CD8-positive, alpha-beta memory T cell (primary cell): ENCODE measurements at regions not wholly inside any gene's neighbourhood (a gene's known extent, or its start where the extent isn't known, plus 50 kb on each side); places are given as distances from the start of the nearest gene placed in this dataset.

Experiments
- CTCF ChIA-PET: fragments of 350-600 bp; sonication (Branson Sonifier 250); formaldehyde crosslinking; loops from one replicate; lab custom pipeline; 2021; ENCODE audit warnings: antibody characterized with exemption; lab: Charles Lee
- POLR2A ChIA-PET: fragments of 350-600 bp; sonication (Branson Sonifier 250); formaldehyde crosslinking; loops from one replicate; lab custom pipeline; 2021; ENCODE audit warnings: antibody characterized with exemption; lab: Charles Lee
- DNase-seq, 5 donors: peaks; one replicate each; pipeline versions ENCODE4 v3.0.0 to v3.0.0-alpha.2; 2020 to 2022; ENCODE audit warnings: mixed read lengths in 1 of 5
- H3K27ac ChIP-seq: one replicate; pipeline ENCODE4 v1.7.0; 2013; ENCODE audit warnings: low read depth, mild to moderate bottlenecking, low read length, moderate library complexity
- H3K27me3 ChIP-seq: 2 replicates; pipeline ENCODE4 v1.7.0; 2013; ENCODE audit warnings: low read length, mild to moderate bottlenecking; ENCODE audit not compliant: insufficient read depth, poor library complexity, severe bottlenecking
- H3K36me3 ChIP-seq: 2 replicates; pipeline ENCODE4 v1.7.0; 2013; ENCODE audit warnings: mild to moderate bottlenecking, low read length, moderate library complexity; ENCODE audit not compliant: insufficient read depth
- H3K4me1 ChIP-seq: 2 replicates; pipeline ENCODE4 v1.7.0; 2013; ENCODE audit warnings: mild to moderate bottlenecking, low read length, moderate library complexity; ENCODE audit not compliant: insufficient read depth
- H3K4me3 ChIP-seq: 2 replicates; pipeline ENCODE4 v1.7.0; 2013; ENCODE audit warnings: mild to moderate bottlenecking, low read length
- H3K9me3 ChIP-seq: 2 replicates; pipeline ENCODE4 v1.7.0; 2013; ENCODE audit warnings: mild to moderate bottlenecking, low read length
- H3K27ac Mint-ChIP-seq, 8 donors: one replicate each; pipeline ENCODE4 v1.8.0; 2020 to 2021; ENCODE audit warnings: mixed read lengths in 8 of 8, mild to moderate bottlenecking in 6 of 8, inconsistent platforms in 3 of 8, moderate library complexity in 3 of 8
- H3K27me3 Mint-ChIP-seq, 2 donors: one replicate each; pipeline ENCODE4 v1.8.0; 2020 to 2021; ENCODE audit warnings: mixed read lengths in 2 of 2, mild to moderate bottlenecking in 1 of 2, moderate library complexity in 1 of 2
- H3K36me3 Mint-ChIP-seq, 3 donors: one replicate each; pipeline ENCODE4 v1.8.0; 2020 to 2021; ENCODE audit warnings: mixed read lengths in 3 of 3, inconsistent platforms in 1 of 3, mild to moderate bottlenecking in 1 of 3
- H3K4me1 Mint-ChIP-seq, 3 donors: one replicate each; pipeline ENCODE4 v1.8.0; 2020 to 2021; ENCODE audit warnings: mixed read lengths in 3 of 3, inconsistent platforms in 1 of 3, mild to moderate bottlenecking in 1 of 3
- H3K4me3 Mint-ChIP-seq, 7 donors: one replicate each; pipeline ENCODE4 v1.8.0; 2020 to 2021; ENCODE audit warnings: mixed read lengths in 7 of 7, mild to moderate bottlenecking in 6 of 7, moderate library complexity in 4 of 7, inconsistent platforms in 2 of 7
- H3K9me3 Mint-ChIP-seq, 5 donors: one replicate each; pipeline ENCODE4 v1.8.0; 2020 to 2022; ENCODE audit warnings: mixed read lengths in 5 of 5, mild to moderate bottlenecking in 3 of 5, moderate library complexity in 2 of 5, inconsistent platforms in 1 of 5

DNA sequence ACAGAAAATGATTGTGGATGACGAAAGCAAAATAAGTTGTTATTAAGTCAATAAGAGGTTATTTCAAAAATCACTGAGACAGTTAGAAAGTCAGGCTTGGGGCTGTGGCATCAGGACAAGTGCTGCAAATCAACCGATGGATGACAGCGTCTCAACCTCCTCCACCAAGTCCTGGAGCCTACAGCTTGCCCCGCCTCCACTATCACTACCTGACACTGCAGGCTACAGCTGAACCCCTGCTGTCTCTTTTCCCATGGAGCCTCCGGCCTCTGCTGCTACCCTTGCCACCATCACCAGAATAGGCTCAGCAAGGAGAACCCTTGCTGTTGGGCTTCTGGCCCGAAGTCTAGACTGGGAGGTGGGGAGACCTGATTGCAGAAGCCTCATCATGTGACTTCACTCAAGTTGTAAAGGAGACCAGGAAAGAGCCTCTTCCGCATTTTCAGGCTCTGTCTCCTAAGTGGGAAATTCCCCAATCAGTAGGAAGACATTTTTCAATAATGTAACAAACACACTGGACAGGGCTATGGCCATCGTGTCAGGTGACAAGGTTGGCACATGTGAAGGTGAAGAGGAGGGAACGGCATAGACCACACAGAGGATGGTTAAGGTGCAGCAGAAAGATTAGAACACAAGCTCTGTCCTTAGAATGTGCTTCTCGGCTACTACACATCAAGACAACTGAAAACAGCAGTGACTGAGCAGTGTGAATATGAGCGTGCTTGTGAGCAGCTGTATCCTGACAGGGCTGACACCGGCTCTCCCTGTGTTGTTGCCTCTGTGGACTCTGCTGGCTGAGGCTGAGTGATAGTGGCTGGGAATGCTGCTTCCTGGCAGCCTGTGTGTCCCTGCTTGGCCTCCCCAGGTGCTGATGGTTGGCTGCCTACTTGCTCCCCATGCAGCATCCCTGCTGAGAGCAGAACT, 660.7 kb downstream of the PTPRU start:
- Histone ChIP-seq H3K36me3 (no peaks in the 10 kb centered on the region), H3K9me3 (no peaks in the 10 kb centered on the region), H3K4me3 (no peak overlapping the region), H3K27ac (no peak overlapping the region), H3K4me1 (no peaks in the 10 kb centered on the region), H3K27me3 (no peaks in the 10 kb centered on the region)
- H3K27ac Mint-ChIP-seq = no peak overlapping the region
- H3K9me3 Mint-ChIP-seq = no peaks in the 10 kb centered on the region
- no peaks in the 10 kb centered on the region for H3K36me3 Mint-ChIP-seq
- no peak overlapping the region for H3K4me3 Mint-ChIP-seq
- ChIA-PET CTCF (no interaction called here), POLR2A (no interaction called here)
- no peak for DNase-seq
- H3K27me3 Mint-ChIP-seq = peaks cover 6 to 40% of the 10 kb centered on the region in 2 donors
- no peaks in the 10 kb centered on the region for H3K4me1 Mint-ChIP-seq

DNA sequence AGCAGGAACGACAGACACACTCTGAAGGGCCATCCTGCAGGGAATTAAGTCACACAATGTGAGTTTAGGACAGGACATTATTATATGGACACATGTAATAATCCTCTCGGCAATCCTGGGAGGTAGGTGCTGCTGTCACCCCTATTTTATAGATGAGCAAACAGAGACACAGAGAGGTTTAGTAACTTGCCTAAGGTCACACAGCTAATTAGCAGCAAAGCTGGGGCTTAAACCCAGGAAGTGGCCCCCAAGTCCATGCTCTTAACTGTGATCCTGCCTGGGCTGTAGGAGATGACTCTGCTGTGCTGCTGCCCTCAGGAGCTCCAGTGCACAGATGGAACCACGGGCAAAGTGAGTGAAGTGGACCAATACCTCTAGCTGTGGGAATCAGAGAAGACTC, 660.0 kb downstream of the PTPRU start:
- peaks cover 7 to 36% of the 10 kb centered on the region in 2 donors for H3K27me3 Mint-ChIP-seq
- ChIA-PET CTCF (no interaction called here), POLR2A (no interaction called here)
- H3K4me3 Mint-ChIP-seq = no peak overlapping the region
- no peak overlapping the region for H3K27ac Mint-ChIP-seq
- H3K4me1 ChIP-seq = no peaks in the 10 kb centered on the region
- H3K4me1 Mint-ChIP-seq = no peaks in the 10 kb centered on the region
- H3K9me3 ChIP-seq = no peaks in the 10 kb centered on the region
- H3K36me3 Mint-ChIP-seq = no peaks in the 10 kb centered on the region
- no peaks in the 10 kb centered on the region for H3K27me3 ChIP-seq
- H3K9me3 Mint-ChIP-seq = no peaks in the 10 kb centered on the region
- no peak overlapping the region for H3K4me3 ChIP-seq
- no peak for DNase-seq
- no peaks in the 10 kb centered on the region for H3K36me3 ChIP-seq
- no peak overlapping the region for H3K27ac ChIP-seq

DNA sequence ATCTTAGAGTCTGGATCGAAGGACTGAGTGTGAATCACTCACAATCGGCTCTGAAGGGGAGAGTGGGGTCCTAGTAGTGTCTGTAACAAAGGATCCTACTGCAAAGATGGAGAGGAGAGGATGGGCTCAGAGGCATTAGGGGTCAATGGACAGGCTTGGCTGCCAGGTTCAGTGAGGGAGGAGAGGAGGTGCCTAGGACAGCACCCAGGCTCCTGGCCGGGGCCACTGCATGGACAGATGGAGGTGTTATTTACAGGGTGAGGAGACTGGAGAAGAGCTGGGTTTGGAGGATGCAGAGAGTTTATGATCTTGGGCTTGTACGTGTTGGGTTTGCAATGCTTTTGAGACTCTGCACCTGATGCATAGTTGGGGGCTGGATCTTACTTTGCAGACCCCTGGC, 658.9 kb downstream of the PTPRU start:
- peaks cover 7 to 33% of the 10 kb centered on the region in 2 donors for H3K27me3 Mint-ChIP-seq
- H3K27me3 ChIP-seq = no peaks in the 10 kb centered on the region
- H3K9me3 ChIP-seq = no peaks in the 10 kb centered on the region
- H3K4me3 Mint-ChIP-seq = no peak overlapping the region
- H3K4me3 ChIP-seq = no peak overlapping the region
- no peaks in the 10 kb centered on the region for H3K4me1 Mint-ChIP-seq
- no peaks in the 10 kb centered on the region for H3K9me3 Mint-ChIP-seq
- H3K4me1 ChIP-seq = no peaks in the 10 kb centered on the region
- DNase-seq = no peak
- no peak overlapping the region for H3K27ac Mint-ChIP-seq
- CTCF ChIA-PET = no interaction called here
- no peak overlapping the region for H3K27ac ChIP-seq
- no peaks in the 10 kb centered on the region for H3K36me3 ChIP-seq
- POLR2A ChIA-PET = no interaction called here
- no peaks in the 10 kb centered on the region for H3K36me3 Mint-ChIP-seq

DNA sequence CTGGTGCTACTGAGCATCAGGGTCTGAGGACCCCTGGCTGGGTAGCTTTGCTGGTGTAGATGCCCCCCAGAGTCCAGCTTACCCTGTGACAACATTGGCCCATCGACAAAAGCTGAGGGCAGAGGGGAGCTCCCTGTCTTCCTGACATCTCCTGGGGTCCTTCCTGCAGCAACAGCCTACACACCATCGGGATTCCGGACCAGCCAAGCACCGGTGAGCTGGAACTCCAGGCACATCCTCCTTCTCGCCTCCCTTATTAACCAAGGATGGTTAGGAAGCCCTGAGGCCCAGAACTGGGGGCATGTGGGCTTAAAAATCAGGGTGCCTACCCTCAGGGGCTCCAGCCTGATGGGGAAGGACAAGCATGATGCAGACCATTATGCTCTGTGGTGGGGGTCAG, 658.0 kb downstream of the PTPRU start:
- DNase-seq = no peak
- POLR2A ChIA-PET = no interaction called here

DNA sequence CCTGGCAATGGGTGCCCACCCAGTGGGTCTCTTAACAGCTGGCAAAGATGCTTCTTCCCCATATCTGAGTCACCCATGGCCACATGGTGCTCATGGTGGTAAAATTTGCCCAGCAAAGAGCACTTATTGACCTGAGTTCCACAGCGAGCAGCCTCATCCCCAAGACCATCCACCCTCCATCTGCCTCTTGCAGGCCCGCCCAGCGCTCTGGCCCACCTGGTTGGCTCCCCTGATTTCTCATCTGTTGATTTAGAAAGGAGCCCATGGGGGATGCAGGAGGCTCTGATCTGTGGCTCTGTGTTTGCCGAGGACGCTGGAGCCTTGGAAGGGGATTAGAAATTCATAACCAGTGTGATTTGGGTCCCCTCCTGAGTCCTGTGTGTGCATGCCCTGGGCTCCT, 657.5 kb downstream of the PTPRU start:
- Histone ChIP-seq H3K27ac (no peak overlapping the region), H3K36me3 (no peaks in the 10 kb centered on the region), H3K4me3 (no peak overlapping the region), H3K4me1 (no peaks in the 10 kb centered on the region), H3K27me3 (no peaks in the 10 kb centered on the region), H3K9me3 (no peaks in the 10 kb centered on the region)
- Mint-ChIP-seq H3K9me3 (no peaks in the 10 kb centered on the region), H3K36me3 (no peaks in the 10 kb centered on the region), H3K27ac (no peak overlapping the region), H3K4me1 (no peaks in the 10 kb centered on the region), H3K4me3 (no peak overlapping the region), H3K27me3 (peaks cover 9 to 33% of the 10 kb centered on the region in 2 donors)
- DNase-seq = no peak
- ChIA-PET POLR2A (no interaction called here), CTCF (no interaction called here)

More for the DNA sequence above, 658.0 kb downstream of the PTPRU start:
- Mint-ChIP-seq H3K27ac (no peak overlapping the region), H3K27me3 (peaks cover 9 to 33% of the 10 kb centered on the region in 2 donors), H3K9me3 (no peaks in the 10 kb centered on the region), H3K36me3 (no peaks in the 10 kb centered on the region), H3K4me1 (no peaks in the 10 kb centered on the region), H3K4me3 (no peak overlapping the region)
- no peak overlapping the region for H3K4me3 ChIP-seq
- no peaks in the 10 kb centered on the region for H3K36me3 ChIP-seq
- no peak overlapping the region for H3K27ac ChIP-seq
- no peaks in the 10 kb centered on the region for H3K27me3 ChIP-seq
- no peaks in the 10 kb centered on the region for H3K4me1 ChIP-seq
- H3K9me3 ChIP-seq = no peaks in the 10 kb centered on the region
- CTCF ChIA-PET = no interaction called here

DNA sequence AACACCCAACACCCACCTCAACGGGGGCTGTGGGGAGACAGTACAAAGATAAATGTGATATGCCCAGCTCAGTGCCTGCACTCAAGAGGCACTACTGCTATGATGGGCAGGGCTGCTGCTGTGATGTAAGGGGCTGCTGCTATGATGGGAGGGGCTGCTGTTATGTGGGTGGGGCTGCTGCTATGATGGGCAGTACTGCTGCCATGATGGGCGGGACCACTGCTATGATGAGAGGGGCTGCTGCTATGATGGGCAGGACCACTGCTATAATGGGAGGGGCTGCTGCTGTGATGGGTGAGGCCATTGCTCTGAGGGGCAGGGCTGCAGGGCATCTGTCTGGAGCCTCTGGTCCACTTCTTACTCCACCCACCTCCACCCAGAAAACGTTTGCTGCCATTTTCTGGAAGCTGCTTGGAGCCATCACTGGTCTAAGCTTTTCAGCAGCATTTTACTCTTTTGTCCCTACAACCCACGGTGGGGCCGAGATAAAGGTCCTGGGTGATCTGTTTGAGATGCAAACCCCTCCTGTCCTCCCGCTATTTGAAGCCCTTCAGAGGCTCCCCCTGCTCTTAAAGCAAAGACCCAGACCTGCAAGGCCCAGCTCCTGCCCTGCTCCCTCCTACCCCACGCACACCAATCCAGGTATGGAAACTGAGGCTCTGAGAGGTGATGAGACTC, 656.9 kb downstream of the PTPRU start:
- H3K9me3 Mint-ChIP-seq = no peaks in the 10 kb centered on the region
- no peak overlapping the region for H3K27ac Mint-ChIP-seq
- Histone ChIP-seq H3K27ac (no peak overlapping the region), H3K36me3 (no peaks in the 10 kb centered on the region), H3K9me3 (no peaks in the 10 kb centered on the region), H3K4me1 (no peaks in the 10 kb centered on the region), H3K27me3 (no peaks in the 10 kb centered on the region), H3K4me3 (no peak overlapping the region)
- ChIA-PET POLR2A (no interaction called here), CTCF (no interaction called here)
- no peaks in the 10 kb centered on the region for H3K4me1 Mint-ChIP-seq
- no peak overlapping the region for H3K4me3 Mint-ChIP-seq
- no peak for DNase-seq
- peaks cover 9 to 33% of the 10 kb centered on the region in 2 donors for H3K27me3 Mint-ChIP-seq
- H3K36me3 Mint-ChIP-seq = no peaks in the 10 kb centered on the region

DNA sequence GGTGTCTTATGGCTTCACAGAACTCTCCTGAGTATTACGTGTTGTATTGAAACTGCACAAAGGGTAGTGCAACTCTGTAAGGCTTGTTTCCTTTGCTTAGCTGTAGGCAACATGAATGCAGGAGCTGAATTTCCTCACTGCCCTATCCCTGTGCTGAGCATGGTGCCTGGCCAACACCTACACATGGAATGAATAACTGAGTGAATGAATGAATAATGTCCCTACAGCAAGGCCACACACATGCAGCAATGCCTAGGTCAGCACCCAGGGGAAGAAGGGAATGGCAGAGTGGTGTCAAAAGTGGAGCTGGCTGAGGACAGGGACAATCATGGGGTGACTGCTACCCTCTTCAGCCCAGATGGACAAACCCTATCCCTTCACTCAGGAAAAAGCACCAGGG, 655.9 kb downstream of the PTPRU start:
- no peaks in the 10 kb centered on the region for H3K9me3 Mint-ChIP-seq
- DNase-seq = no peak

DNA sequence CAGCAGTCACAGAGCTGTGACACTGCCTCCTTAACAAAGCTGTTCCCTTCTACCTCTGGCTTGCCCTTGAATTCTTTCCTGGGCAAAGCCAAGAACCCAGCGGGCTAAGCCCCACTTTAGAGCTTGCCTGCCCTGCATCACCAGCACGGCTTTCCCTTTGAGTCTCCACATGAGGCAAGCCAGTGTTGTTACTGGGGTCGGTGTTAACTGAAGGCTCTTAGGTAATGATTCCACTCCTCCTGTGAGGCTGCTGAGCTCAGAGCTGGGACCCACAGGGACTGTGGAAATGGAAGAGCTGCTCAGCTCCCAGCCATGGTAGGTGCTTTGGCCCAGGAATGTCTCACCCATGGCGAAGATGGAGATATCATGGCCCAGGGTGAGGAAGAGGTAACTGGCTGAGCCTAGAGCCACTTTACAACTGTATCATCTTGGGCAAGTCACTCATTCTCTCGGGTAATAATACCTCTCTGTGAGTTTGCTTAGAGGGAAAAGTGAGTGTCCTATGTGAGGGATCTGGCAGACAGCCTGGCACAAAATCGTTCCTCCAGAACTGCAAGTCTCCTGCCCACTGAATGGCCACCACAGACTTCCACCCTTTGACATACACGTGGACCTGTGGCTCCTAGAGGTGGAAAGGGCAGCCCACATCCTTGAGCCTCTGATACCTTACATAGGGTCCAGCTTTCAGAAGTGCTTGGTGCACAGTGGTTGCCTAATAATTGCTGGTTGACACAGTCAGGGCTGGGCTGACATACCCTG, 654.1 kb downstream of the PTPRU start:
- no peaks in the 10 kb centered on the region for H3K9me3 Mint-ChIP-seq
- Histone ChIP-seq H3K4me3 (no peak overlapping the region), H3K4me1 (no peaks in the 10 kb centered on the region), H3K27me3 (no peaks in the 10 kb centered on the region), H3K9me3 (no peaks in the 10 kb centered on the region), H3K36me3 (no peaks in the 10 kb centered on the region), H3K27ac (no peak overlapping the region)
- H3K4me3 Mint-ChIP-seq = no peak overlapping the region
- H3K4me1 Mint-ChIP-seq = no peaks in the 10 kb centered on the region
- no peaks in the 10 kb centered on the region for H3K36me3 Mint-ChIP-seq
- peaks cover 7 to 12% of the 10 kb centered on the region in 2 donors for H3K27me3 Mint-ChIP-seq
- POLR2A ChIA-PET = no interaction called here
- CTCF ChIA-PET = no interaction called here
- no peak for DNase-seq
- no peak overlapping the region for H3K27ac Mint-ChIP-seq

More for the DNA sequence above, 655.9 kb downstream of the PTPRU start:
- peak overlapping the region in 2 of 8 donors; percentile 17 to 41 for H3K27ac Mint-ChIP-seq
- ChIA-PET POLR2A (no interaction called here), CTCF (no interaction called here)
- no peaks in the 10 kb centered on the region for H3K27me3 ChIP-seq
- no peaks in the 10 kb centered on the region for H3K36me3 ChIP-seq
- H3K4me1 ChIP-seq = no peaks in the 10 kb centered on the region
- no peaks in the 10 kb centered on the region for H3K4me1 Mint-ChIP-seq
- H3K27me3 Mint-ChIP-seq = peaks cover 9 to 24% of the 10 kb centered on the region in 2 donors
- H3K9me3 ChIP-seq = no peaks in the 10 kb centered on the region
- no peaks in the 10 kb centered on the region for H3K36me3 Mint-ChIP-seq
- no peak overlapping the region for H3K4me3 Mint-ChIP-seq
- H3K27ac ChIP-seq = no peak overlapping the region
- no peak overlapping the region for H3K4me3 ChIP-seq
